Upper lobe of right lung (tissue), 1 donor: ENCODE measurements at regions not wholly inside any gene's neighbourhood (a gene's known extent, or its start where the extent isn't known, plus 50 kb on each side); places are given as distances from the start of the nearest gene placed in this dataset.

Experiments
- ATAC-seq: fragments of 200-7000 bp; cut with Tn5 transposase; one replicate; pipeline ENCODE4 v1.9.1; 2020; ENCODE audit warnings: mild to moderate bottlenecking, moderate library complexity
- DNase-seq: peaks from one replicate; pipeline ENCODE4 v3.0.0-alpha.2; 2020
- H3K27ac ChIP-seq: fragments of 200-600 bp; one replicate; pipeline ENCODE4 v1.8.0; 2022
- H3K27me3 ChIP-seq: fragments of 200-600 bp; one replicate; pipeline ENCODE4 v1.8.0; 2022; ENCODE audit warnings: mild to moderate bottlenecking
- H3K36me3 ChIP-seq: fragments of 200-600 bp; one replicate; pipeline ENCODE4 v1.8.0; 2022
- H3K4me1 ChIP-seq: fragments of 200-600 bp; one replicate; pipeline ENCODE4 v1.8.0; 2022
- H3K4me3 ChIP-seq: fragments of 200-600 bp; one replicate; pipeline ENCODE4 v1.8.0; 2022; ENCODE audit warnings: mild to moderate bottlenecking
- H3K9me3 ChIP-seq: fragments of 200-600 bp; one replicate; pipeline ENCODE4 v1.8.0; 2022
- CTCF ChIP-seq: fragments of 200-600 bp; IDR thresholded peaks from one replicate; pipeline ENCODE4 v1.8.0; 2022; ENCODE audit warnings: antibody characterized with exemption
- intact Hi-C: fragments of 100-400 bp; cut with DNase I; formaldehyde crosslinking; loops from one replicate; pipeline ENCODE4 v1.11.0; 2022
- donor health status: DM: no; HTN: yes; CAD: no; lungs with severe emphysema.

GRCh38 chr6:145270464-145270863 is 464.9 kb downstream of the EPM2A start:
- no peak overlapping the region for H3K4me3 ChIP-seq
- no peaks in the 10 kb centered on the region for H3K4me1 ChIP-seq
- intact Hi-C loops, result no loop called here
- TF ChIP-seq CTCF, result no peak
- no peaks in the 10 kb centered on the region for H3K9me3 ChIP-seq
- no peaks in the 10 kb centered on the region for H3K36me3 ChIP-seq
- DNase-seq (no peak), ATAC-seq (no peak)
- H3K27ac ChIP-seq, result no peak overlapping the region
- no peaks in the 10 kb centered on the region for H3K27me3 ChIP-seq

DNA sequence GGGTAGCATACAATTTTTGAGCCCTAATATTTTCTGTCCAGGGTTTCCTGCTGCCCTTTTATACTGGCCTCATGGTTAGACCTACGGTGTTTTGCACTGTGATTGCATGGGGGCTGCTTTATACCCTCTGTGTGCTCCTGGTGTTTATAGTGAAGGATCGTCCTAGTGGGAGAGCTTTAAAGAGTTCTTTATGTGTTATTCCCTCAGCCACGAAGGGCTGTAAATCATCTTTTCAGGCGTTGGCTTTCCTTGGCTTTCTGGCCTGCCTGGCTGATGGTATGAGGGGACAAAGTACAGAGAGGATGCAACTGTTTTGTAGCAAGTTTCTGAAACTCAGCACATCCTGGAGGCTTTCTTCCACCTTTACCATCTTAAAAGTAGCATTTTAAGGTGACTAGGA is 464.3 kb downstream of the EPM2A start:
- DNase-seq, result no peak
- no peak overlapping the region for H3K27ac ChIP-seq

DNA sequence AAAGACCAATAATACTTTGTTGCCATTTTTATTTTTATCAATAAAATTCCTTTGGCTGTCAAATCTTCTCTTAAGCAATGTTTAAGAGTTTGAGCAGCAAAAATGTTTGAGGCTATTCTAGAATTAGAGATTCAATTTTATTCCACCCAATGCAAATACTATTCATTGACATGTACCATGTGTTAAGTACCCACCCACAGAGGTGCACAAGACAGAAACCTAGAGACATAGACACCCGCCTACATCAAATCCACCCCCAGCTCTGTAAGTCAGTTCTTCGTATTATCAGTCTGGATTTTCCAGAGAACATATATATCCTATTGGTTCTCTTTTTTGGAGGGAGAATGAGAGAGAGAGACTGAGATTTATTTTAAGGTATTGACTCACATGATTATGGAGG is 463.7 kb downstream of the EPM2A start:
- Histone ChIP-seq H3K27me3 (no peaks in the 10 kb centered on the region), H3K9me3 (no peaks in the 10 kb centered on the region), H3K36me3 (no peaks in the 10 kb centered on the region), H3K27ac (no peak overlapping the region), H3K4me3 (no peak overlapping the region), H3K4me1 (no peaks in the 10 kb centered on the region)
- ATAC-seq (no peak), DNase-seq (no peak)
- TF ChIP-seq CTCF, result no peak
- intact Hi-C loops, result no loop called here

More for the DNA sequence above, 464.3 kb downstream of the EPM2A start:
- no peak for ATAC-seq
- Histone ChIP-seq H3K4me3 (no peak overlapping the region), H3K27me3 (no peaks in the 10 kb centered on the region), H3K9me3 (no peaks in the 10 kb centered on the region), H3K4me1 (no peaks in the 10 kb centered on the region), H3K36me3 (no peaks in the 10 kb centered on the region)
- TF ChIP-seq CTCF, result no peak
- intact Hi-C loops, result no loop called here

GRCh38 chr6:145272246-145272645 is 463.1 kb downstream of the EPM2A start:
- Histone ChIP-seq H3K4me3 (no peak overlapping the region), H3K9me3 (no peaks in the 10 kb centered on the region), H3K27me3 (no peaks in the 10 kb centered on the region), H3K27ac (no peak overlapping the region), H3K4me1 (no peaks in the 10 kb centered on the region), H3K36me3 (no peaks in the 10 kb centered on the region)
- TF ChIP-seq CTCF, result no peak
- ATAC-seq, result no peak
- DNase-seq, result no peak
- intact Hi-C loops, result no loop called here

- H3K9me3 ChIP-seq, result no peaks in the 10 kb centered on the region
- ATAC-seq (no peak), DNase-seq (no peak)
- TF ChIP-seq CTCF, result no peak
- no peak overlapping the region for H3K27ac ChIP-seq
- intact Hi-C loops, result no loop called here
- H3K36me3 ChIP-seq, result no peaks in the 10 kb centered on the region
- H3K27me3 ChIP-seq, result no peaks in the 10 kb centered on the region
- H3K4me3 ChIP-seq, result no peak overlapping the region
- H3K4me1 ChIP-seq, result no peaks in the 10 kb centered on the region
These were observed 462.2 kb downstream of the EPM2A start for GRCh38 chr6:145273136-145273535.

GRCh38 chr6:145274083-145274482 is 461.2 kb downstream of the EPM2A start:
- no peaks in the 10 kb centered on the region for H3K36me3 ChIP-seq
- no peaks in the 10 kb centered on the region for H3K9me3 ChIP-seq
- no peaks in the 10 kb centered on the region for H3K27me3 ChIP-seq
- no peak overlapping the region for H3K4me3 ChIP-seq
- no peak for TF ChIP-seq CTCF
- ATAC-seq (no peak), DNase-seq (no peak)
- H3K4me1 ChIP-seq, result no peaks in the 10 kb centered on the region
- intact Hi-C loops, result no loop called here
- no peak overlapping the region for H3K27ac ChIP-seq
